Brain pericyte (primary cell): ENCODE measurements at regions not wholly inside any gene's neighbourhood (a gene's known extent, or its start where the extent isn't known, plus 50 kb on each side); places are given as distances from the start of the nearest gene placed in this dataset.

Experiments
- DNase-seq: peaks from one replicate; pipeline ENCODE4 v3.0.0-alpha.2; 2012; ENCODE audit warnings: low read depth, low spot score

DNA sequence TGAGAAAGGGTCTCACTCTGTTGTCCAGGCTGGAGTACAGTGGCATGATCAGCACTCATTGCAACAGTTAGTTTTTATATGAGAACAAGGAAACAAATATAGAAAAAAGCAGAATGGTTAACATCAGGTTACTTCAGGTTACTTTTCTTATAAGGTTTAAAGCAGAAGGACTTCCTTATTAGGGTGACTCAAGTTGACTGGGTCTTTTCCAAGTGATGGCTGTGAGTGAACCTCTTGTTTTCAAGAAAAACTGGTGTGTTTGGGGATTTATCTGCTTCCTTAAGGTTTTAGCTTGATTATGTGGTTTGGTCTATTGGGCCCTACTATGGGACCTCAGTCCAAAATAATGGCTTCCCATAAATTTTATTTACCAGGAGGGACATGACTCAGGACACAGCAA lies 99.2 kb downstream of the ARRDC3 start:
- DNase-seq = no peak

DNA sequence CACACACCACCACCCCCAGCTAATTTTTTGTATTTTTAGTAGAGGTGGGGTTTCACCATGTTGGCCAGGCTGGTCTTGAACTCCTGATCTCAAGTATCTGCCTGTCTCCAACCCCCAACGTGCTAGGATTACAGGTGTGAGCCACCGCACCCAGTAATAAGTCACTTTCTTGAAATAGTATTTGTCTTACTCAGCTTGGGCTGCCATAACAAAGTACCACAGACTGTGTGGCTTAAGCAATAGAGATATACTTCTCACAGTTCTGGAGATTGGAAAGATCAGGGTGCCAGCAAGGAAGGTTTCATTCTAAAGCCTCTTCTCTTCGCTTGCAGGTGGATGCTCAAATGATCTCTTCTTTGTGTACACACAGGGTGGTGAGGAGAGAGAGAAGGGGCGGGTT lies 99.8 kb downstream of the ARRDC3 start:
- DNase-seq = no peak

DNA sequence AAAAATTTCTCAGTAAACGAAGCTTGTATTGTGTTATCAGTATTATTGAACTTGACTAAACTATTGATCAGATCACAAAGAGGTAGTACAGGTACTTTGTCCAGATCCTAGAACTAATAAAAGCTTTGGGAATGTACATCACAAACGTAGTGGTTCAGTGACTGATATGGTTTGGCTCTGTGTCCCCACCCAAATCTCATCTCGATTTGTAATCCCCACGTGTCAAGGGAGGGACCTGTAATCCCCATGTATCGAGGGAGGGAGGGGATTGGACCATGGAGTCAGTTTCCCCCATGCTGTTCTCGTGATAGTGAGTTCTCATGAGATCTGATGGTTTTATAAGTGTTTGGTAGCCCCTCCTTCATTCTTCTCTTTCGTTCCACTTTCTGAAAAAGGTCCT lies 100.9 kb downstream of the ARRDC3 start:
- DNase-seq = no peak

DNA sequence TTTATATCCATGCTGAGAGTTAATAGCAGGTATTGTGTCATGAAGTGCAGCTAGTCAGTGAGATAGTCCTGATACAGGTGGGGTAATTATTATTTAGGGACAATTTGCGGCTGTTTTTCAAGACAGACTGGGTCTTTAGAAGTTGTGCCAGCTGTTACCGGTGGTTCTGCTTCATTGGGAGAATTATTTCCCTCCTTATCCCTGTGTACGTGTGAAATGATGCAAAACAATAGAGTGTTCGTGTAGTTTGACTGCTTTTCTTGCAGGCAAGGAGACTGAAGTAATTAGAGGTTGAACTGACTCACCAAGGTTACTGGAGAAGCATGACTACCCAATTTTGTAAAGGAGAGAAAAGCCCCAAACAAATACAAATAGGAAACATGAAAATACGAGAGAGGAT lies 101.7 kb downstream of the ARRDC3 start:
- no peak for DNase-seq

DNA sequence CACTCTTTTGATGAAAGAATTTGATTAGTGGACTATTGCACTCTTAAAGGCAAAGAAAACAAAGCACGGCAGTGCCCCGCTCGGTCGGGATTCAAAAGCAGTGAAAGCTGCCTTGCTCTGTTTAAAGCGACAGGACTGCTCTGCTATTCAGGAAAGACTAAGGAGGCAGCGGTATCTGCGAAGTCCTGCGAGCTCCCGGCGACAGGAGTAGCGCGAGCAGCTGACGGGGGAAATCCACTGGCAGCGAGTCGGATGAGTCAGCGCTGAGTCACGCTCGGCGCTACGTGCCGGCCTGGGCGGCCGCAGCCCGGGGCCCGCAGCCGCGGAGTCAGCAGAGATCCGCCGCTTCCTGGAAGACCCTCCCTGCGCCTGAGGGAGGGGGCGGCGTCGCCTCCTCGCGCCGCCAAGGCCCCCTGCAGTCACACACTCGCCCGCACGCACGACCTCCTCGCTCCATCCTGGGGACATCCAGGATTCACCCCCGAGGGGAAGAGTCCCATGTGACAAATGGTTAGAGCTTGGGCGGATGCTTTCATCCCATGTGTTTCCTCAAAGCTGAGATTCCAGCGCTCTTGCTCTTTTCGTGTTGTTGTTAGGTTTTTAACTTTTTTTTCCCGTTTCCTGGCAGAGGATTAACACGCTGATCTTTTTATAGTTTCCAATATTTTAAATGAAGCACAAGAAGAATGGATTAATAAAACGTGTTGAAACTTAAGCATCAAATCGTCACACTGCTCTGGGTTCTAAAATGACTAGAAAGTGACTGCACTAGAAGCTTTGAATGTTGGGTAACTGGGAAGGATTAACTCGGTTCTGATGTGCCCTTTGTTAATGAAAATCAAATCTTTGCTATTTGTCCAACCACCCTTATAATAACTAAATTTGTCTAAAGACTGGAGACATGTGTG lies 102.5 kb downstream of the ARRDC3 start:
- DNase-seq = peak; percentile 92

DNA sequence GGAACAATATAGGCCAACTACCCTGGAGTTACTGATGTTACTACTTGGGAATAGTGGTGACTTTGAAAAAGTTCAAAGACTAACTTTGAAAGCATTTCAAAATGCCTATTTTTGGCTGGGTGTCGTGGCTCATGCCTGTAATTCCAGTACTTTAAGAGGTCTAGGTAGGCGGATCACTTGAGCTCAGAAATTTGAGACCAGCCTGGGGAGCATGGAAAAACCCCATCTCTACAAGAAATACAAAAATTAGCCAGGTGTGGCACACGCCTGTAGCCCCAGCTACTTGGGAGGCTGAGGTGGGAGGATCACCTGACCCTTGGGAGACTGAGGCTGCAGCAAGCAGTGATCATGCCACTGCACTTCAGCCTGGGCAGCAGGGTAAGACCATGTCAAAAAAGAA lies 105.3 kb downstream of the ARRDC3 start:
- DNase-seq = no peak

DNA sequence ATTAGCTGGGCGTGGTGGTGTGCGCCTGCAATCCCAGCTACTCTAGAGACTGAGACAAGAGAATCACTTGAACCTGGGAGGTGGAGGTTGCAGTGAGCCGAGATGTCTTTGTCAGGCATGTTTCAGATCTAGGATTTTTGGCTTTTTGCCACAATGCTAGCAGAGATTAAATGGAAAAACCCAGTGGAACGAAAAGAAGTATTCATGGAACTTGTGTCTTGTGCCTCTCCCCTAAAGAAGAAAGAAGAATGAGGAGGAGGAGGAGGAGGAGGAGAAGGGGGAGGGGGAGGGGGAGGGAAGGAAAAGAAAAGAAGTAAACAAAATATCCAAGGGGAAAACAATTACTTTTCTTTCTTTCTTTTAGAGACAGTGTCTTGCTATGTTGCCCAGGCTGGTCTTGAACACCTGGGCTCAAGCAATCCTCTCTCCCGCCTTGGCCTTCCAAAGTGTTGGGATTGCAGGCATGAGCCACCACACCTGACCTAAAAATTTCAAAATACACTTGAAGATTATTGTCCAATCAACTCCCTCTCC lies 106.0 kb downstream of the ARRDC3 start:
- no peak for DNase-seq

DNA sequence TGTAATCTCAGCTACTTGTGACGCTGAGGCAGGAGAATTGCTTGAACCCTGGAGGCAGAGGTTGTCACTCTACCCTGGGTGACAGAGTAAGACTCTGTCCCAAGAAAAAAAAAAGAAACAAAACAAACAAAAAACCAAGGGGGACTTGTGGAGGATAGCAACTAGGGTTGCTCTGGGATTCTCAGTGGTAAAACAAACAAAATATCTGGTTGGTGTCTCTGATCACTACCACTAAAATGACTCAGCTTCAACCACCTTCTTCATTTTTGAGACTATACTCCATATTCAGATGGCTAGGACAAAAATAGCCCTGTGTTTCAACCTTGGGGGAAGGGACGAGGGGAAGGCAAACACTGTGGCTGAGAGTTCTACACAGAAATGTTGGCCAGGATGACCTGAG lies 110.3 kb downstream of the ARRDC3 start:
- no peak for DNase-seq

DNA sequence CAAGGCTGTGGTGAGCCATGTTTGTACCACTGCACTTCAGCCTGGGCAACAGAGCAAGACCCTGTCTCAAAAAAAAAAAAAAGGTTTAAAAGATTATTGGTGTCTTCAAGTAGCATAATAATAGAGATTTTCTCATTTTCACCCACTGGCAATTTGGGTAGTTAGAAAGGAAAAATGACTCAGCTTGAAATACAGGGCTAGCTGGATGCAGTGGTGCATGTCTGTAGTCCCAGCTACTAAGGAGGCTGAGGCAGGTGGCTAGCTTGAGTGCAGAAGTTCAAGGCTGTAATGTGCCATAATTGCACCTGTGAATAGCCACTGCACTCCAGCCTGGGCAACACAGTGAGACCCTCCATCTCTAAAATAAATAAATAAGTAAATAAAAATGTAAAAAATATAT lies 111.1 kb downstream of the ARRDC3 start:
- DNase-seq = no peak

DNA sequence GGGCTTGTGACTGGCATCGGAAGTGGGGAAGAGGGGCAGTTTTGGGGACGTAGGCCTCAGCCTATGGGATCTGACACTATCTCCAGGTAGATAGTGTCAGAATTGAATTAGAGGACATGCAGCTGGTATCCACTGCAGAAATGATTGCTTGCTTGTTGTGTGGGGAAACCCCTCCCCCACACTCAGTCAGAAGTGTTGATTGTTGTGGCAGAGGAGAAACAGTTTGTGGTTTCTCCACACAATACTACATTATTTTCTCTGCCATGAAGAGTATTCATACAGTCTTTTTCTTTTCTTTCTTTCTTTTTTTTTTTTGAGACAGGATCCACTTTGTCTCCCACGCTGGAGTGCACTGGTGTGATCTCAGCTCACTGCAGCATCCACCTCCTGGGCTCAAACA lies 113.9 kb downstream of the ARRDC3 start:
- DNase-seq = no peak

DNA sequence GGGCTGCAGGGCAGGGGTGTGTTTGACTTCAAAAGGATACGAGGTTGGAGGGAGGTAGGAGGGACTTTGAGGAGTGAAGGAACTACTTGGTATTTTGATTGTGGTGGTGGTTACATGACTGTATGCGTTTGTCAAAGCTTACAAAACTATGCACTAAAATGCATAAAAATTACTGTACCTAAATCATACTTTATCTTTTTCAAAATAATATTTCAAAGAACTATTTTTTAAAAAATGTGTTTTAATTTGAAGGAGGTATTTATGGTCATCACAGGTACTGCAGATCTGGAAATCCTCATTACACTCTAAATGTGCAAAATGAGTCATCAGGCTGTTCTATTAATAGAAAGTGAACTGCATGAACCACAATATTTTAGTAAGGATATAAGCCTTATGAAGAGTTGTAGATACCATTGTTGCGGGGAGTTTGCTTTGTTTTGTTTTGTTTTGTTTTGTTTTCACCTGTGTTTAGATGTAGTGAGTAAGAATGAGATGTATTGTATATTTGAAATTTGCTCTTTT lies 116.9 kb downstream of the ARRDC3 start:
- DNase-seq = no peak

DNA sequence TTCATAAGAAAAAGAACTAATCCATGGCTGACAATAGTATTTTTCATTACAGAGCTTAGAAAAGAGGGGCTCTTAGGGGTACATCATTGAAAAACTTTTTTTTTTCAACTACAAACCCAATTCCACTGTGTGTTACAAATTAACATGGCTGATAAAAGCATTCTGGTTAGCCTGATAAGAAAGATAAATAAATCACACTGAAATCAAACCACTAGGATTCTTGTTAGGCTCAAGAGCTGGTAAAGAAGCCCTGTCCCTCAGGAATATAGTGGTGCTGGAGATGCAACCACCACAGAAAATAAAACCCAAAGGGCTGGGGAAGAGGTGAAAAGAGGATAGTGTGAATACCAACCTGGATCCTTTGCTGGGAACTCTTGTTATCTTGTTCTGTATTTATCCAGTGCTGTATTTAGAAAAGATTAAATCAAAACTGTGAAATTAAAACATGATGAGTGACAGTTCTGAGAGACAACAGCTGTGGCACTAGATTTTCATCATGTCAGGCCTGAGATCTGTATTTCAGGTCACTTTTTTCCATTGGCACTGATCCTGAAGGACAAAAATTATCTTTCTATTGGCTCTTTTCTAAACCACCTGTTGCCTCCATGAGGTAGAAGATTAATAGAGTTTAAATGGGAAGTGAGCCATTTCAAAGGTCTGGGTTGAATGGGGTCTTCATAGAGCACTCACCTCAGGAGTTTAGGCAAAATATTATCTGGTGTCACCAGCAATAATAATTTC lies 118.6 kb downstream of the ARRDC3 start:
- DNase-seq = no peak

DNA sequence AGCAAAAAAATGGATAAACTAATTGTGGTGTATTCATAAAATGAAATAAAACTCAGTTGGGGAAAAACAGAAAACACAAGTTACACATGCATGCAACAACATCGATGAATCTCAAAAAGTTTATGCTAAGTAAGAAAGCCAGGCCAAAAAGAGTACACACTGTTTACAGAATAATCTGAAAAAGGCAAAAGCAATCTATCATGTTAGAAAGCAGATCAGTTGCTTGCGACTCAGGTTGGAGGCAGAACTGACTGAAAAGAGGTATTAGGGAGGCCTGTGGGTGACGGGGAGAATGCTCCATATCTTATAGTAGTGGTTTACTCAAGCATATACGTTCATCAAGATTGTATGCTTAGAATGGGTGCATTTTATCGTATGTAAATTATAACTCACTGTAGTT lies 119.2 kb downstream of the ARRDC3 start:
- DNase-seq = no peak

DNA sequence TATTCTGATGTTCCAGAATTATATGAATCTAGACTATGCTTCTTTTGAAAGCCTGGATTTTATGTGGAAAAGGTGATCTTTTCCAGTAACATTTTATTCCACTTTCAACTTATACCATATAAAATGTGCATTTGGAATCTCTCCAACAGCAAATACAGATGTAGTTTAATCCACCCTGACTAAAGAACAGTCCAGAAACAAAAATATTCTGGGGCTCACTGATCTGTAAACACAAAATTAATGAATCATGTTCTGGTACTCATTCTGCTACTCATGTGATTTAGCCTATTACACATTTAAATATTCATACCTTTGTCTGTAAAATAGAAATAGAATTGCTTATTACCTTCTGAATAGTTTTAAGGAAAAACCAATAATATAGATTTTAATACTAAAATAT lies 125.8 kb downstream of the ARRDC3 start:
- DNase-seq = no peak

DNA sequence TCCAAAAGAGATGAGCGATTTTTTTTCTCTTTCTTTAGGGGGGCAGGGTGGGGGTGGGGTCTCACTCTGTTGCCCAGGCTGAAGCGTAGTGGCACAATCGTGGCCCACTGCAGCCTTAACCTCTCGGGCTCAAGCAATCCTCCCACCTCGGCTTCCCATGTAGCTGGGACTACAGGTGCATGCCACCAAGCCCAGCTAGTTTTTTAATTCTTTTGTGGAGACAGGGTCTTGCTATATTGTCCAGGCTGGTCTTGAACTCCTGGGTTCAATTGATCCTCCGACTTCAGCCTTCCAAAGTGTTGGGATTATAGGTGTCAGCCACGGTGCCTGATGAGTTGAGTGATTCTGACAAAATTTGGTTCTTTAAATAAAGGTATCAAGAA lies 127.0 kb downstream of the ARRDC3 start:
- DNase-seq = no peak

DNA sequence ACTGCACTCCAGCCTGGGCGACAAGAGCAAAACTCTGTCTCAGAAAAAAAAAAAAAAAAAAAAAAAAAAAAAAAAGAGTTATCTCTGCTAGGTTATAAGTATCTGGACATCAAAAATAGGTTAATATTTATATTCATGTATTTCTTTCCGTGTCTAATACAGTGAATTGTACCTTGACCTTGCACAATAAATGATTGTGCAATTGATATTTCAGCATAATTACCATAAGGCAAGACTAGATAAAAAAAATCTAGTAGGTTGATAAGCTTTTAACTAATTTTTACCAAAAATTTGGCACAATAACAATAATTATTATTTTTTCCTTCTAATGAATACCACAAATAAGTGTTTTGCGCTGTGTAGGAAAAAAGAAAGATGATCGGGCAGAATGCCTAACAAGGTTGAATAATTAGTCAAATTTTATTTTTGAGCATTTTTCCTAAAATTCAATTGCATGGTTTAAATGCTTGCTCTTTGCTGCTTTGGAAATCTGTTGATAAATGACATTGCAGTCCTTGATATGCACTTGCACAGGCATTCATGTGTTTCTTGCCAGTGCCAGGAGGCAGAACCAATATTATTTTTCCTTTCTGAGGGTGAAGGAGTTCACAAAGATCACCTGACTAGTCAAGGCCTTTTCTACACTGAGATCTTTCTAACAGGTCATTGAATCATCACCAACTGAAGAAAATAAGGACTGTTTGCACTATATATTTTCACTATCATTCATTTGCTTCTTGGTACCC lies 127.5 kb downstream of the ARRDC3 start:
- DNase-seq = no peak

DNA sequence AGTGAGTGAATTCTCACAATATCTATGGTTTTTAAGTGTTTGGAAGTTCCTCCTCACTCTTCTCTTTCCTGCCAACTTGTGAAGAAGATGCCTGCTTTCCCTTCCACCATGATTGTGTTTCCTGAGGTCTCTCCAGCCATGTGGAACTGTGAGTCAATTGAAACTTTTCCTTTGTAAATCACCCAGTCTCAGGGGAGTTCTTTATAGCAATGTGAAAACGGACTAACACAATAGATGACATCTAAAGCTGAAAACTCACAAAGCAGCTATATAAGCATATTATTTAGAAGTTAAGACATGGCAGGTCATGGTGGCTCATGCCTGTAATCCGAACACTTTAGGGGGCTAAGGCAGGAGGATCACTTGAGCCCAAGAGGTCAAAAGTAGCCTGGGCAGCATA lies 130.2 kb downstream of the ARRDC3 start:
- no peak for DNase-seq

DNA sequence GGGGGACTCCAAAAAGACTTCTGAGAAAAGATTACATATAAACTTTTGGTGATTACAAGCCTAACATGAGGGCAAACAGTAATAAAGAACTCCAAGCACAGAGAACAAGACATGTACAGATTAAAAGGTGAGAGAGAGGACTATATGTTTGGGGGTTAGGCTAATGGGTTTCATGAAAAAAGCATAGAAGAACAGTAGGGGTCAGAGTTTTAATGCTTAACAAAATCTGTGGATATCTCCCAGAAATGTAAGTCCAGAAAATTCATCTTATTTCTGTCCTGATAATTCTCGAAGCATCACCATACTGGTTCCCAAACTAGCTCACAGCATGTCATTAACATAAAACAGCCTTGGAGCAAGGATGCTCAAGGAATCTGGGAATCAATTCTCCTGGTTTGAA lies 137.2 kb downstream of the ARRDC3 start:
- DNase-seq = no peak

DNA sequence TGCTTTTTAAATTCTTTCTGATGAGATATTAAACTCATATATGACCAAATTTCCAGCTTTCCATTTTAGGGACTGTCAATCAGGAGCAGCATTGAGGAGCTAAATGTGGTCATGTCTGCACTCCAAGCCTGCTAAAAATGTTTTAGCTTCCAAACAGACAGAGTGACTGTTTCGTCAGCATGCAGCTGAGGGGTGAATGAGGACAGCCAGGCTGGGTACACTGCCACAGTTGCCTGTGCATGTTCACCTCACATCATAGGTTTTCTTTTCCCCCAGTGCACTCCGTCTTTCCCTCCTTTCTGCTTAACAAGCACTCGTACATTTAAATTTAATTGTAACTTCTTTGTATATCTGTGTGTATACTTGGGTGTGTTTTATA lies 138.1 kb downstream of the ARRDC3 start:
- no peak for DNase-seq

DNA sequence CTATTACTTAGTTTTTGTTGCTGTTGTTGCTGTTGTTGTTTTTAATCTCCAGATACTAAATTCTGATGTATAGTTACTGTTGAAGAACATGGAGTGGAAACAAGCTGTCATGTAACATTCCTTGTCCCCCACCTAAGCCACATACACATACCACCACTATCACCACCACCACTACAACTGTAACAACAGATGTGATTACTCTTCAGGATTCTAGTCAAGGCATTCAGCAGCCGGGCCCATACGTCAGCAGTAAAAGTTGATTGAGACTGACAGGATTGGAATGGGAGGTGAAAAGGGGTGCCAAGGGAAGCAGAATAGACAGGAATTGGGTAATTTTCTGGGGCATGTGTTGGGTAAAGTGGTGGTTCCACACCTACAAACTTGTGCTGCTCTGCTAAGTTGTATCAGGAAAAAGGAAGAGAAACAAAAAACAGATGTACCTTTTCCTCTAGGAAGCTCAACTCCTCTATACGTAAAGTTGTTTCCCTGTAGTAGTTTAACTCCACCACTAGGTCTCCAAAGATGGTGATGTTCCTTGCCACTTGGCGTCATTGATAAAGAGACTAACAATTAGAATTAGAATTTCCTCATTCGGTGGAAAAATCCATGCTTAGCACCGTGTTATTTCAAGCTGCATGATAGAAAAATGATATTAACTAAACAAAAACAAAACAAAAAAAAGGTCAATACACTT lies 138.6 kb downstream of the ARRDC3 start:
- no peak for DNase-seq

DNA sequence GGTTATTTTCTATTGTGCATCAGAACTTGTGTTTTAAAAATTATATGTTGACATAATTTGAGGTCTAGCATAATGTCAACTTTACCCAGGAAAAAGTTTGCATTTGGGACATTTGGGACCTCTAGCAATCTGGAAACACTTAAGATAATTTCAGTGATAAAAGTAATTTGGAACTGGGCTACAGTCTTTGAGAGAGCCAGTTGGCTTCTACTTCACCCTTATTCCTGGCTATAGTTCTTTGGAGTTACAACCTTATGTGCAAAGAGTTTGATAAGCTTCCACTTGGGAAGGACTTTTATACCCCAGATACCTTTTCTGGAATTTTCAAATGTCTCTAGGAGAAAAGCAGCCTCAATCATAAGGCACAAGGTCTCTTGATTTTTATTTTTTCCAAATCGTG lies 139.3 kb downstream of the ARRDC3 start:
- no peak for DNase-seq
